Neural progenitor cell (in vitro differentiated cells): ENCODE measurements at regions not wholly inside any gene's neighbourhood (a gene's known extent, or its start where the extent isn't known, plus 50 kb on each side); places are given as distances from the start of the nearest gene placed in this dataset.

Experiments used
- DNase-seq: peaks from one replicate; pipeline ENCODE4 v3.0.0-alpha.2; 2016; ENCODE audit warnings: low spot score
- H2AFZ ChIP-seq: fragments of 200-600 bp; sonication (generic); replicated peaks from 2 replicates; pipeline ENCODE4 v1.6.1; 2016; ENCODE audit warnings: antibody characterized with exemption
- H3F3A ChIP-seq: fragments of 200-600 bp; sonication (generic); 2 replicates; pipeline ENCODE4 v1.6.1; 2016; ENCODE audit warnings: antibody characterized with exemption, low read depth
- H3K27ac ChIP-seq: fragments of 200-600 bp; sonication (generic); 2 replicates; pipeline ENCODE4 v1.5.1; 2016; ENCODE audit warnings: mild to moderate bottlenecking
- H3K27me3 ChIP-seq: fragments of 200-600 bp; sonication (generic); 2 replicates; pipeline ENCODE4 v1.6.1; 2016; ENCODE audit warnings: mild to moderate bottlenecking, moderate library complexity
- H3K36me3 ChIP-seq: fragments of 200-600 bp; sonication (generic); 2 replicates; pipeline ENCODE4 v1.5.1; 2016
- H3K4me1 ChIP-seq: fragments of 200-600 bp; sonication (generic); 2 replicates; pipeline ENCODE4 v1.6.1; 2016; ENCODE audit warnings: mixed run types
- H3K4me2 ChIP-seq: fragments of 200-600 bp; sonication (generic); 2 replicates; pipeline ENCODE4 v1.6.1; 2016
- H3K4me3 ChIP-seq: fragments of 200-600 bp; sonication (generic); 2 replicates; pipeline ENCODE4 v1.5.1; 2016
- H3K79me2 ChIP-seq: fragments of 200-600 bp; sonication (generic); 2 replicates; pipeline ENCODE4 v1.6.1; 2016; ENCODE audit warnings: low read depth
- H3K9ac ChIP-seq: fragments of 200-600 bp; sonication (generic); 2 replicates; pipeline ENCODE4 v1.6.1; 2016
- H3K9me3 ChIP-seq: fragments of 200-600 bp; sonication (generic); 2 replicates; pipeline ENCODE4 v1.5.1; 2016; ENCODE audit warnings: low read depth
- H4K20me1 ChIP-seq: fragments of 200-600 bp; sonication (generic); 2 replicates; pipeline ENCODE4 v1.6.1; 2016; ENCODE audit warnings: low read depth
- H3K27ac Mint-ChIP-seq: 3 replicates; pipeline ENCODE4 v1.8.0; 2021; ENCODE audit warnings: mixed read lengths
- H3K27me3 Mint-ChIP-seq: 2 replicates; pipeline ENCODE4 v1.8.0; 2022; ENCODE audit warnings: low read depth, mild to moderate bottlenecking, inconsistent platforms, moderate library complexity, mixed read lengths; ENCODE audit not compliant: insufficient read depth
- H3K36me3 Mint-ChIP-seq: 3 replicates; pipeline ENCODE4 v1.8.0; 2021; ENCODE audit warnings: mixed read lengths
- H3K4me1 Mint-ChIP-seq: 3 replicates; pipeline ENCODE4 v1.8.0; 2021; ENCODE audit warnings: mixed read lengths
- H3K4me3 Mint-ChIP-seq: 3 replicates; pipeline ENCODE4 v1.8.0; 2021; ENCODE audit warnings: mild to moderate bottlenecking, moderate library complexity, mixed read lengths
- H3K9me3 Mint-ChIP-seq: 3 replicates; pipeline ENCODE4 v1.8.0; 2020; ENCODE audit warnings: mixed read lengths
- CTCF ChIP-seq: fragments of 200-600 bp; sonication (generic); IDR thresholded peaks from 2 replicates; pipeline ENCODE4 v1.5.1; 2017; ENCODE audit warnings: antibody characterized with exemption, mild to moderate bottlenecking
- EZH2 ChIP-seq: fragments of 200-600 bp; sonication (generic); IDR thresholded peaks from 2 replicates; pipeline ENCODE4 v1.6.1; 2017; ENCODE audit warnings: antibody characterized with exemption, mild to moderate bottlenecking, moderate library complexity
- EZH2phosphoT487 ChIP-seq: fragments of 200-600 bp; sonication (generic); IDR thresholded peaks from 2 replicates; pipeline ENCODE4 v1.6.1; 2017; ENCODE audit warnings: antibody characterized with exemption

- Histone ChIP-seq H3F3A (no peaks in the 10 kb centered on the region), H3K9me3 (no peaks in the 10 kb centered on the region), H3K79me2 (no peaks in the 10 kb centered on the region), H3K4me2 (no peak overlapping the region), H3K27me3 (no peaks in the 10 kb centered on the region), H3K36me3 (no peaks in the 10 kb centered on the region), H3K4me3 (no peak overlapping the region), H3K27ac (no peak overlapping the region), H3K4me1 (no peaks in the 10 kb centered on the region), H4K20me1 (no peaks in the 10 kb centered on the region), H2AFZ (no peak overlapping the region), H3K9ac (no peak overlapping the region)
- DNase-seq, result no peak
- H3K4me1 Mint-ChIP-seq, result peaks cover 11% of the 10 kb centered on the region
- no peaks in the 10 kb centered on the region for H3K9me3 Mint-ChIP-seq
- peak overlapping the region; percentile 8 for H3K27ac Mint-ChIP-seq
- H3K36me3 Mint-ChIP-seq, result no peaks in the 10 kb centered on the region
- H3K27me3 Mint-ChIP-seq, result peaks cover 11% of the 10 kb centered on the region
- no peak overlapping the region for H3K4me3 Mint-ChIP-seq
- no peak for TF ChIP-seq CTCF
- no peak for TF ChIP-seq EZH2phosphoT487
- TF ChIP-seq EZH2, result no peak
Measured at GRCh38 chr16:17858061-17858460, 387.3 kb upstream of the XYLT1 start.

DNA sequence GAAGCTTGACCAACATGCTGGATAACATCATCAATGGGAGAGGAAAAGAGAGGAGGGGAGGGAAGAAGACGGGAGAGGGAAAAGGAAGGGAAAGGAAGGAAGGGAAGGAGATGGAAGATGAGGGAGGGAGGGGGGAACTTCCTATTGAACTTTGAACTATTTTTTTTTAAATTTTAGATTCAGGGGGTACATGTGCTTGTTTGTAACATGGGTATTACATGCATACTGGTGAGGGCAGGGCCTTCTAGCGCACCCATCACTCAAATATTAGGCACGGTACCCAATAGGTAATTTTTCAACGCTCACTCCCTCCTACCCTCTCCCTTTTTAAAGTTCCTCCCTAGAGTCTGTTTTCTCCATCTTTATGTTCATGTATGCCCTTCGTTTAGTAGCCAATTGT is 383.2 kb upstream of the XYLT1 start:
- no peak overlapping the region for H3K4me3 Mint-ChIP-seq
- no peaks in the 10 kb centered on the region for H4K20me1 ChIP-seq
- peaks cover 33% of the 10 kb centered on the region for H3K4me1 Mint-ChIP-seq
- no peaks in the 10 kb centered on the region for H3K27me3 ChIP-seq
- no peak overlapping the region for H3K27ac Mint-ChIP-seq
- H3K27ac ChIP-seq, result no peak overlapping the region
- TF ChIP-seq EZH2 (no peak), EZH2phosphoT487 (no peak), CTCF (no peak)
- H3F3A ChIP-seq, result peaks cover 4% of the 10 kb centered on the region
- H3K4me3 ChIP-seq, result no peak overlapping the region
- no peaks in the 10 kb centered on the region for H3K79me2 ChIP-seq
- H3K4me2 ChIP-seq, result no peak overlapping the region
- peaks cover 12% of the 10 kb centered on the region for H3K27me3 Mint-ChIP-seq
- H3K36me3 Mint-ChIP-seq, result no peaks in the 10 kb centered on the region
- H3K9me3 Mint-ChIP-seq, result no peaks in the 10 kb centered on the region
- no peaks in the 10 kb centered on the region for H3K9me3 ChIP-seq
- H3K4me1 ChIP-seq, result peaks cover 12% of the 10 kb centered on the region
- H2AFZ ChIP-seq, result no peak overlapping the region
- DNase-seq, result no peak
- no peaks in the 10 kb centered on the region for H3K36me3 ChIP-seq
- H3K9ac ChIP-seq, result no peak overlapping the region

DNA sequence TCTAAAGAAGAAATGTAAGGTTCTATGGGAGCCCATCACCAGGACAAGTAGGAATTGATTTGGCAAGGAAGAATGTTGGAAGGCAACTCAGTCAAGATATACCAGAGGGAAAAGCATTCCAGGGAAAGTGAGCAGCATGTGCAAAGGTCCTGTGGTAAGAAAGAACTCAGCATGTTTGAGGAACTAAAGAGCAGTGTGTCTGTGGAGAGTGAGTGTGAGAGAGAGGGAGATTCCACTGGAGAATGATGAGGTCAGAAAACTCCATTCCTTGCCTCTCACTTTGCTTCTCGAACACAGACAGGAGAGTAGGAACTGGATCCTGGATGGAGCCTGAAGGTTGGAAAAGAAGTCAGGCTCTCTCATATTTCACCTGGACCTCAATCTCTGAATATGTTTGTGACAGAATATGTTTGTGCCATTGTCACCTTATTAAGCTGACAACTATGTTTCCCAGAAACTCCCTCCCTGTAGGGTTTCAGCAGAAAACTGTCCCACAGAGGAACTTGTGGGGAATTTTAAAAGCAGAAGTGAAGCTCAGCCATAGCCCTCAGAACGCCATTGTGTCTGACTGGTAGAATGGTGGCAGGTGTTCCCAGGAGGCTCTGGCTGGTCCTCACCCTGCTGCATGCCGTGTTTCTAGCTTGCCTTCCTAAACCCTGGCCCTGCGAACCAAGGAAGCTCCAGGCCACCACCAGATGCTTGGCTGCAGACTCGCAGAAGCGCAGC is 382.4 kb upstream of the XYLT1 start:
- H3K4me1 Mint-ChIP-seq, result peaks cover 30% of the 10 kb centered on the region
- H3K27me3 Mint-ChIP-seq, result peaks cover 12% of the 10 kb centered on the region
- H3K36me3 ChIP-seq, result no peaks in the 10 kb centered on the region
- no peak overlapping the region for H2AFZ ChIP-seq
- no peak overlapping the region for H3K27ac Mint-ChIP-seq
- H3K9ac ChIP-seq, result no peak overlapping the region
- H3K4me1 ChIP-seq, result peaks cover 12% of the 10 kb centered on the region
- no peak overlapping the region for H3K27ac ChIP-seq
- no peak overlapping the region for H3K4me3 ChIP-seq
- no peak for TF ChIP-seq EZH2
- TF ChIP-seq CTCF, result no peak
- no peak for TF ChIP-seq EZH2phosphoT487
- H3K9me3 ChIP-seq, result no peaks in the 10 kb centered on the region
- no peaks in the 10 kb centered on the region for H3K79me2 ChIP-seq
- no peak for DNase-seq
- H3K9me3 Mint-ChIP-seq, result no peaks in the 10 kb centered on the region
- peaks cover 4% of the 10 kb centered on the region for H3F3A ChIP-seq
- H3K36me3 Mint-ChIP-seq, result no peaks in the 10 kb centered on the region
- H4K20me1 ChIP-seq, result no peaks in the 10 kb centered on the region
- no peak overlapping the region for H3K4me2 ChIP-seq
- no peaks in the 10 kb centered on the region for H3K27me3 ChIP-seq
- H3K4me3 Mint-ChIP-seq, result peak overlapping the region; percentile 22
